BLaER1 (cell line): ENCODE measurements at regions not wholly inside any gene's neighbourhood (a gene's known extent, or its start where the extent isn't known, plus 50 kb on each side); places are given as distances from the start of the nearest gene placed in this dataset.
"Not testable (repeated sequence)": the region's sequence is repeated elsewhere in the genome, so short reads cannot be mapped to it uniquely, and the experiment has no call there.

Experiments
- H3K27ac ChIP-seq: shearing (Covaris generic); formaldehyde crosslinking; 2 replicates; pipeline ENCODE4 v1.8.1; 2022
- H3K27me3 ChIP-seq: shearing (Covaris generic); formaldehyde crosslinking; 2 replicates; pipeline ENCODE4 v1.8.1; 2022
- H3K36me3 ChIP-seq: shearing (Covaris generic); formaldehyde crosslinking; 2 replicates; pipeline ENCODE4 v1.8.1; 2022
- H3K4me1 ChIP-seq: shearing (Covaris generic); formaldehyde crosslinking; 2 replicates; pipeline ENCODE4 v1.8.1; 2022
- H3K4me2 ChIP-seq: shearing (Covaris generic); formaldehyde crosslinking; 2 replicates; pipeline ENCODE4 v1.8.1; 2022
- H3K4me3 ChIP-seq: shearing (Covaris generic); formaldehyde crosslinking; 2 replicates; pipeline ENCODE4 v1.8.1; 2022
- H3K9ac ChIP-seq: shearing (Covaris generic); formaldehyde crosslinking; 2 replicates; pipeline ENCODE4 v1.8.1; 2022
- H3K9me3 ChIP-seq: shearing (Covaris generic); formaldehyde crosslinking; 2 replicates; pipeline ENCODE4 v1.8.1; 2022
- H4K20me1 ChIP-seq: shearing (Covaris generic); formaldehyde crosslinking; 2 replicates; pipeline ENCODE4 v1.8.1; 2022
- Cebpa-rat ChIP-seq: shearing (Covaris generic); IDR thresholded peaks from 2 replicates; pipeline ENCODE4 v1.8.1; 2022

GRCh38 chr1:229164348-229164747, 106.6 kb upstream of the RAB4A start:
- H3K27ac ChIP-seq: no peak overlapping the region
- no peaks in the 10 kb centered on the region for H4K20me1 ChIP-seq
- no peaks in the 10 kb centered on the region for H3K9me3 ChIP-seq
- H3K27me3 ChIP-seq: no peaks in the 10 kb centered on the region
- no peak overlapping the region for H3K9ac ChIP-seq
- H3K4me1 ChIP-seq: 0 out of 2 replicates have a peak, but pooled peaks cover 6% of the 10 kb centered on the region
- no peak for TF ChIP-seq Cebpa-rat
- H3K36me3 ChIP-seq: no peaks in the 10 kb centered on the region
- no peak overlapping the region for H3K4me3 ChIP-seq
- no peak overlapping the region for H3K4me2 ChIP-seq

- Histone ChIP-seq H3K4me1 (0 out of 2 replicates have a peak, but pooled peaks cover 6% of the 10 kb centered on the region), H3K4me3 (no peak overlapping the region), H4K20me1 (no peaks in the 10 kb centered on the region), H3K36me3 (no peaks in the 10 kb centered on the region), H3K9ac (no peak overlapping the region), H3K9me3 (no peaks in the 10 kb centered on the region), H3K4me2 (no peak overlapping the region), H3K27ac (no peak overlapping the region), H3K27me3 (no peaks in the 10 kb centered on the region)
- no peak for TF ChIP-seq Cebpa-rat
Observed at GRCh38 chr1:229164836-229165735, 105.8 kb upstream of the RAB4A start.

DNA sequence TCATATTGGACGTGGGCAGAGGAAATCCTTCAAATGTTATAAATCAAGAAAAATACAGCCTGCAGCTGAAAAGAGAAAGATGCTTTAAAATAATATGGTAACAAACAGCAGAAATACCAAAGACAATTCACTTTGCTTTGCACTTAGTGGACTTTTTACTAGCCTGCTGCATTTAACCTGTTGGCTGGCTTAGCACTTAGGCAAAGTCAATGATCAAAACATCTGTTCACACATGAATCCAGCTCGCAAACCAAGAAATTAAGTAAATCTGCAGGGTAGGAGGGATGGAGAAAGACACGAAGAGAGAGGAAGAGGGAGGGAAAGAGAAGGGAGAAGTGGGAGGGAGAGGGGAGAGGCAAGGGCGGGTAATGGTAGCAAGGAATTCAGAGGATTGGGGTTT, 103.6 kb upstream of the RAB4A start:
- H3K27me3 ChIP-seq: no peaks in the 10 kb centered on the region
- no peaks in the 10 kb centered on the region for H3K36me3 ChIP-seq
- H3K9ac ChIP-seq: no peak overlapping the region
- H3K4me1 ChIP-seq: no peaks in the 10 kb centered on the region
- TF ChIP-seq Cebpa-rat: no peak
- H3K4me3 ChIP-seq: no peak overlapping the region
- no peak overlapping the region for H3K27ac ChIP-seq
- no peaks in the 10 kb centered on the region for H3K9me3 ChIP-seq
- no peak overlapping the region for H3K4me2 ChIP-seq
- H4K20me1 ChIP-seq: no peaks in the 10 kb centered on the region

DNA sequence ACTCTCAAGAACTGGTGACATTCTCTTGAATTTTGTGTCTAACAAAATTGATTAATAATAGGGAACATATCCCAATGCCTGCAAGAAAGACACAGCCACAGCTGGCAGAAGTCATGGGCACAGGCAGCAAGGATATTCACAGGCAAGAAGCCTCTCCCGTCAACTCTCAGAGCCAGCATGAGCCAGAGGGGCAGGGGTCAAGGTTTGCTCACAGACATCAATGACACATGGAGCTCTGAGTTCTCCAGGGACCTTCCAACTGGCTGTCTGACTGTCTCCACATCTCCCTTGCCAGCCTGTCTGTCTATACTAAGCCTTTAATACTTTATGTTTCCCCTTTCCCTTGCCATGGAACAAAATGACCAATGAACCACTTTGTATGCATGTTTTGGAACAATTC, 101.5 kb upstream of the RAB4A start:
- Histone ChIP-seq H3K4me3 (no peak overlapping the region), H3K27ac (no peak overlapping the region), H3K4me2 (no peak overlapping the region), H3K9me3 (no peaks in the 10 kb centered on the region), H3K4me1 (no peaks in the 10 kb centered on the region), H3K27me3 (no peaks in the 10 kb centered on the region), H3K36me3 (no peaks in the 10 kb centered on the region), H4K20me1 (no peaks in the 10 kb centered on the region), H3K9ac (no peak overlapping the region)
- TF ChIP-seq Cebpa-rat: no peak

GRCh38 chr1:229170274-229170673, 100.6 kb upstream of the RAB4A start:
- Histone ChIP-seq H3K9me3 (no peaks in the 10 kb centered on the region), H3K9ac (no peak overlapping the region), H4K20me1 (no peaks in the 10 kb centered on the region), H3K27me3 (no peaks in the 10 kb centered on the region), H3K36me3 (no peaks in the 10 kb centered on the region), H3K4me2 (no peak overlapping the region), H3K4me3 (no peak overlapping the region), H3K27ac (no peak overlapping the region), H3K4me1 (no peaks in the 10 kb centered on the region)
- TF ChIP-seq Cebpa-rat: no peak

DNA sequence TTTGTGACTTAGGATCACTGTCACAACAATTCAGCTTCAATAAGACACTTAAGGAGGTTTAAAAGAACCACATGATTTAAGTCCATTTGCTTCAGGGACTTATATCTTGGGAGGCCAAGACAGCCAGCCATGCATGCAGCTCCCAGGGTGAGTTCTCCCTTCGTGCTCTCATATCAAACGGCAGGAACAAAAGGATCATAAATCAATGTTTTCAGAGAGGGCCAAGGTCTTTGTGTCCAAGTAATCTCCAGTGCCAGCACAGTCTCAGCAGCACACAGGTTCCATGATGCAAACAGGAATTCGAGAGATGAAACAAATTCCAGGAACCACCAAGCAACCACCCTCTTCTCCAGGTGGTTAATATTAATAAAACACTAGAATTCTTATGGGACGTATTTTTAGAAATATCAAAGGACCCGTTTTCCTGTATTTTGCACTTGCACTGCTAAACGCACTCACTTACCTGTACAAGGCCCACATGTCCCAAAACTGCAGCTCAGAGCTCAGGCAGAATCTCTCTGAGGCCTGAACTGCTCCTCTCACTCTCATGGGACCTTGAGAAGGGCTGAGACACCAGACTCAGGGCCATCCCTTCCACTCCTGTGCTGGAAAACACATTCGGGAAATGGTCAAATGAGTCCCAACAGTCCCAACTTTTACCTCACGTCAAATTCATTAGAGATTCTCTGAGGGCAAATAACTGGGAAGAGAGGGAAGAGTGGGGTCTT, 100.0 kb upstream of the RAB4A start:
- Histone ChIP-seq H3K9me3 (no peaks in the 10 kb centered on the region), H3K4me2 (no peak overlapping the region), H3K27ac (no peak overlapping the region), H3K36me3 (no peaks in the 10 kb centered on the region), H3K27me3 (no peaks in the 10 kb centered on the region), H3K9ac (no peak overlapping the region), H3K4me3 (no peak overlapping the region), H4K20me1 (no peaks in the 10 kb centered on the region), H3K4me1 (no peaks in the 10 kb centered on the region)
- no peak for TF ChIP-seq Cebpa-rat

GRCh38 chr1:229171934-229172333, 99.0 kb upstream of the RAB4A start:
- no peaks in the 10 kb centered on the region for H4K20me1 ChIP-seq

DNA sequence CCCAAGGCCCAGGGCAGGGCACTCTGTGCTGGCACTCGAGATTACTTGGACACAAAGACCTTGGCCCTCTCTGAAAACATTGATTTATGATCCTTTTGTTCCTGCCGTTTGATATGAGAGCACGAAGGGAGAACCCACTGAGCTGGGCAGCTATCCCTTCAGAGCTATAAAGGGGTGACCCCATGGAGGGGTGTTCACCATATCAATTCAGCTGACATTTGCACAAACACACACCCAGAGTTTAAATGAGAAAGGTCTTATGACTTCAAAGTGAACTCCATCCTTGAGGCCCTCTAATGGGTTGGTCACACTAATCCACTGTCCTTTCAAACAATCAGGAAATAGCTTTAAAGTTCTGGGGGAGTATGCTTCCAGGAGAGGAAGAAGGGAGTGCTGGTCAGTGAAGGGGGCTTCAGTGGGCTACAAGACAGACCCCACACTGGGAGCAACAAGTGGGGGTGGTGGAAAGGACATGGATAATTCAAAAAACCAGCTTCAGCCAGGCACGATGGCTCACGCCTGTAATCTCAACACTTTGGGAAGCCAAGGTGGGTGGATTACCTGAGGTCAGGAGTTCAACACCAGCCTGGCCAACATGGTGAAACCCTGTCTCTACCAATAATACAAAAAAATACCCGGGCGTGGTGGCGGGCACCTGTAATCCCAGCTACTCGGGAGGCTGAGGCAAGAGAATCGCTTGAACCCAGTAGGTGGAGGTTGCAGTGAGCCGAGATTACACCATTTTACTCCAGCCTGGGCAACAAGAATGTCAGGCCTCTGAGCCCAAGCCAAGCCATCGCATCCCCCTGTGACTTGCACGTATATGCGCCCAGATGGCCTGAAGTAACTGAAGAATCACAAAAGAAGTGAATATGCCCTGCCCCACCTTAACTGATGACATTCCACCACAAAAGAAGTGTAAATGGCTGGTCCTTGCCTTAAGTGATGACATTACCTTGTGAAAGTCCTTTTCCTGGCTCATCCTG, 97.1 kb upstream of the RAB4A start:
- H3K4me3 ChIP-seq, H3K4me2 ChIP-seq, H3K27ac ChIP-seq, H3K27me3 ChIP-seq, H3K9ac ChIP-seq, H3K9me3 ChIP-seq, H3K36me3 ChIP-seq, H4K20me1 ChIP-seq, H3K4me1 ChIP-seq: not testable (repeated sequence)

More at GRCh38 chr1:229171934-229172333, 99.0 kb upstream of the RAB4A start:
- Histone ChIP-seq H3K4me3 (no peak overlapping the region), H3K27me3 (no peaks in the 10 kb centered on the region), H3K36me3 (no peaks in the 10 kb centered on the region), H3K9me3 (no peaks in the 10 kb centered on the region), H3K4me2 (no peak overlapping the region), H3K9ac (no peak overlapping the region), H3K4me1 (no peaks in the 10 kb centered on the region), H3K27ac (no peak overlapping the region)
- no peak for TF ChIP-seq Cebpa-rat

GRCh38 chr1:229175297-229175696, 95.6 kb upstream of the RAB4A start:
- H3K9ac ChIP-seq, H4K20me1 ChIP-seq, H3K4me2 ChIP-seq, H3K36me3 ChIP-seq, H3K4me3 ChIP-seq, H3K9me3 ChIP-seq, H3K4me1 ChIP-seq, H3K27me3 ChIP-seq, H3K27ac ChIP-seq: not testable (repeated sequence)

DNA sequence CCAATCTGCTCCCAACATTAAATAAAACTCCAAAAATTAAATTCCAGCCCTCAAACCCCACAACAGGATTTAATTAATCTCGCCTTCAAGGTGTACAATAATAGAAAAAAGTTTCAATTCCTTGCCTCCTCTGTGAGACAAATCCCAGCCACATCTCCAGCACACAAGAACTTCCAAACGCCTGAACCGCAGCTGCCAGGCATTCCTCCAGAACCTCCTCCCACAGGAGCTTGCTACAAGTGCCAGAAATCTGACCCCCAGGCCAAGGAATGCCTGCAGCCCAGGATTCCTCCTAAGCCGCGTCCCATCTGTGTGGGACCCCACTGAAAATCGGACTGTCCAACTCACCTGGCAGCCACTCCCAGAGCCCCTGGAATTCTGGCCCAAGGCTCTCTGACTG, 94.5 kb upstream of the RAB4A start:
- not testable (repeated sequence) for H3K9ac ChIP-seq, H3K4me2 ChIP-seq, H3K27me3 ChIP-seq, H3K27ac ChIP-seq, H3K36me3 ChIP-seq, H3K4me1 ChIP-seq, H4K20me1 ChIP-seq, H3K9me3 ChIP-seq, H3K4me3 ChIP-seq
